ENCODE measurements at regions not wholly inside any gene's neighbourhood (a gene's known extent, or its start where the extent isn't known, plus 50 kb on each side); places are given as distances from the start of the nearest gene placed in this dataset.
A peak's percentile ranks its signal among the peaks of the same experiment; 100 is the strongest.

GRCh38 chr6:119542037-119542436 is 192.5 kb upstream of the MAN1A1 start:
- TF ChIP-seq CTCF (IDR thresholded peaks at IDR 0.05; ENCODE audit: low read depth, low read length), result no peak
- DNase-seq (ENCODE audit: extremely low read depth, low read depth), result no peak

- no peak for TF ChIP-seq CTCF (IDR thresholded peaks at IDR 0.05; ENCODE audit: low read depth, low read length)
- peak; percentile 96 for DNase-seq (ENCODE audit: extremely low read depth, low read depth)
Measured at GRCh38 chr6:119541132-119541905, 191.8 kb upstream of the MAN1A1 start.

GRCh38 chr6:119540417-119540816 is 190.9 kb upstream of the MAN1A1 start:
- DNase-seq (ENCODE audit: extremely low read depth, low read depth), result no peak
- TF ChIP-seq CTCF (IDR thresholded peaks at IDR 0.05; ENCODE audit: low read depth, low read length), result no peak

- DNase-seq (ENCODE audit: extremely low read depth, low read depth), result no peak
- TF ChIP-seq CTCF (IDR thresholded peaks at IDR 0.05; ENCODE audit: low read depth, low read length), result no peak
Measured at GRCh38 chr6:119539066-119539746, 189.6 kb upstream of the MAN1A1 start.

- no peak for DNase-seq (ENCODE audit: extremely low read depth, low read depth)
- no peak for TF ChIP-seq CTCF (IDR thresholded peaks at IDR 0.05; ENCODE audit: low read depth, low read length)
Measured at GRCh38 chr6:119536666-119537065, 187.1 kb upstream of the MAN1A1 start.

GRCh38 chr6:119535332-119535731 is 185.8 kb upstream of the MAN1A1 start:
- no peak for TF ChIP-seq CTCF (IDR thresholded peaks at IDR 0.05; ENCODE audit: low read depth, low read length)
- DNase-seq (ENCODE audit: extremely low read depth, low read depth), result no peak

GRCh38 chr6:119533603-119534279 is 184.2 kb upstream of the MAN1A1 start:
- DNase-seq (ENCODE audit: extremely low read depth, low read depth), result peak; percentile 16
- no peak for TF ChIP-seq CTCF (IDR thresholded peaks at IDR 0.05; ENCODE audit: low read depth, low read length)

All from AG09319 (cell line).